ENCODE measurements at regions not wholly inside any gene's neighbourhood (a gene's known extent, or its start where the extent isn't known, plus 50 kb on each side); places are given as distances from the start of the nearest gene placed in this dataset.

DNA sequence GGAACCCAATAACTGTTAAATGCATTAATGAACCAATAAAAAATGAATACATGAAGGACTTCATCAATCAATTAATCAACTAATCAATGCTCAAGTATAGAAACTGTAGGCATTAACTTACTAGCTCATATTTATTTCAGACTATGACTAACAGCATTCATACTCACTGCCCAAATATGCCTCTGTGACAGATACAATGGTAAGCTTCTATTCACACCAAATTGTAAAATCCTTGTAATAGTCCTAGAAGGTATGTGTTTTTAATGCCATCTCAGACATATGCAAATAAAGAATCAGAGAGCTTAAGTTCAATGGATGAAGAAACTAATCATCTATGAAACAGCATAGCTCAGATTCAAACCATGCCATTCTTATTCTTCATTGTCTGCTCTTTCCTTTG, 1253.6 kb upstream of the TENM4 start:
- TF ChIP-seq SP1 (IDR thresholded peaks at IDR 0.05) (no peak), SUZ12 (IDR thresholded peaks at IDR 0.05) (no peak)
